IMR-90 (cell line): ENCODE measurements at regions not wholly inside any gene's neighbourhood (a gene's known extent, or its start where the extent isn't known, plus 50 kb on each side); places are given as distances from the start of the nearest gene placed in this dataset.

Source experiments
- ATAC-seq: fragments of 200-7000 bp; cut with Tn5 transposase; 2 replicates; pipeline ENCODE4 v1.9.1; 2020; ENCODE audit warnings: low read depth, mild to moderate bottlenecking, moderate library complexity
- BruUV-seq: library from RNA; stranded (reverse); fragments of 400-500 nt; replicated peaks from 2 replicates; lab custom pipeline; 2021; lab: Mats Ljungman, UMichigan
- CTCF ChIA-PET: fragments of 300-600 bp; formaldehyde crosslinking; extraction: SDS; loops from one replicate; lab custom pipeline; 2021; ENCODE audit warnings: antibody characterized with exemption; lab: Yijun Ruan, JAX
- POLR2A ChIA-PET: fragments of 300-600 bp; sonication (Branson Sonifier 250); formaldehyde crosslinking; loops from one replicate; lab custom pipeline; 2022; ENCODE audit warnings: antibody characterized with exemption; ENCODE audit not compliant: unreplicated experiment; lab: Charles Lee
- DNase-seq: peaks from one replicate; pipeline ENCODE4 v3.0.0; 2013
- H2AFZ ChIP-seq: replicated peaks from 2 replicates; pipeline ENCODE3; 2013; ENCODE audit warnings: low read length, mild to moderate bottlenecking; ENCODE audit not compliant: poor library complexity
- H2AK5ac ChIP-seq: 2 replicates; pipeline ENCODE4 v1.6.1; 2013; ENCODE audit warnings: low read depth, low read length, inconsistent platforms
- H2AK9ac ChIP-seq: replicated peaks from 2 replicates; pipeline ENCODE3; 2013; ENCODE audit warnings: mild to moderate bottlenecking, low read depth, low read length, moderate library complexity; ENCODE audit not compliant: poor library complexity
- H2BK120ac ChIP-seq: 2 replicates; pipeline ENCODE4 v1.6.1; 2013; ENCODE audit warnings: low read depth, low read length, inconsistent platforms
- H2BK15ac ChIP-seq: 3 replicates; pipeline ENCODE4 v1.6.1; 2013; ENCODE audit warnings: low read depth, low read length, inconsistent platforms
- H2BK20ac ChIP-seq: 2 replicates; pipeline ENCODE4 v1.6.1; 2013; ENCODE audit warnings: low read depth, mild to moderate bottlenecking, inconsistent platforms, low read length, moderate library complexity
- H2BK5ac ChIP-seq: 2 replicates; pipeline ENCODE4 v1.6.1; 2013; ENCODE audit warnings: mild to moderate bottlenecking, low read depth, low read length, inconsistent platforms; ENCODE audit not compliant: poor library complexity, severe bottlenecking
- H3K14ac ChIP-seq: replicated peaks from 2 replicates; pipeline ENCODE4 v1.6.1; 2013; ENCODE audit warnings: low read depth, low read length, inconsistent platforms
- H3K18ac ChIP-seq: 2 replicates; pipeline ENCODE4 v1.6.1; 2013; ENCODE audit warnings: low read depth, low read length, control low read depth
- H3K23ac ChIP-seq: 2 replicates; pipeline ENCODE4 v1.6.1; 2013; ENCODE audit warnings: low read depth, low read length, inconsistent platforms
- H3K27ac ChIP-seq: 2 replicates; pipeline ENCODE4 v1.5.1; 2013; ENCODE audit warnings: mild to moderate bottlenecking, control low read depth, low read length; ENCODE audit not compliant: insufficient read depth
- H3K27me3 ChIP-seq: 2 replicates; pipeline ENCODE4 v1.6.1; 2013; ENCODE audit warnings: low read length; ENCODE audit not compliant: control insufficient read depth, insufficient read depth
- H3K36me3 ChIP-seq: 2 replicates; pipeline ENCODE4 v1.6.1; 2013; ENCODE audit warnings: low read length, mixed read lengths; ENCODE audit not compliant: control insufficient read depth, insufficient read depth
- H3K4ac ChIP-seq: 2 replicates; pipeline ENCODE4 v1.6.1; 2013; ENCODE audit warnings: low read depth, low read length, inconsistent platforms
- H3K4me1 ChIP-seq: 2 replicates; pipeline ENCODE4 v1.6.1; 2013; ENCODE audit warnings: low read length, mixed read lengths; ENCODE audit not compliant: control insufficient read depth, insufficient read depth
- H3K4me2 ChIP-seq: 2 replicates; pipeline ENCODE4 v1.6.1; 2013; ENCODE audit warnings: low read depth, mild to moderate bottlenecking, control low read depth, low read length, moderate library complexity
- H3K4me3 ChIP-seq: 2 replicates; pipeline ENCODE4 v1.5.1; 2013; ENCODE audit warnings: low read depth, mild to moderate bottlenecking, control low read depth, low read length, moderate library complexity; ENCODE audit not compliant: insufficient read depth
- H3K56ac ChIP-seq: 2 replicates; pipeline ENCODE4 v1.6.1; 2013; ENCODE audit warnings: low read length, inconsistent platforms; ENCODE audit not compliant: insufficient read depth; ENCODE audit errors: extremely low read depth
- H3K79me1 ChIP-seq, 2 experiments: 2 replicates each; pipeline ENCODE4 v1.6.1; 2013; ENCODE audit warnings: low read length in 2 of 2, inconsistent platforms in 1 of 2, low read depth in 1 of 2
- H3K9ac ChIP-seq: 2 replicates; pipeline ENCODE4 v1.6.1; 2013; ENCODE audit warnings: low read depth, low read length, control low read depth
- H3K9me1 ChIP-seq: 2 replicates; pipeline ENCODE4 v1.6.1; 2013; ENCODE audit warnings: low read length, inconsistent platforms; ENCODE audit not compliant: insufficient read depth
- H3K9me3 ChIP-seq: 2 replicates; pipeline ENCODE4 v1.6.1; 2013; ENCODE audit warnings: low read length; ENCODE audit not compliant: control insufficient read depth, insufficient read depth
- H4K20me1 ChIP-seq: 2 replicates; pipeline ENCODE4 v1.6.1; 2013; ENCODE audit warnings: low read length, inconsistent platforms; ENCODE audit not compliant: insufficient read depth
- H4K5ac ChIP-seq: 2 replicates; pipeline ENCODE4 v1.6.1; 2013; ENCODE audit warnings: mild to moderate bottlenecking, low read depth, low read length, control low read depth
- H4K8ac ChIP-seq, 2 experiments: 2 replicates each; pipeline ENCODE4 v1.6.1; 2013; ENCODE audit warnings: low read depth in 2 of 2, low read length in 2 of 2, control low read depth in 1 of 2, inconsistent platforms in 1 of 2
- H4K91ac ChIP-seq: 2 replicates; pipeline ENCODE4 v1.6.1; 2013; ENCODE audit warnings: low read depth, low read length, inconsistent platforms; ENCODE audit not compliant: insufficient read depth
- BHLHE40 ChIP-seq: fragments of 150-350 bp; IDR thresholded peaks from 2 replicates; pipeline ENCODE4 v1.6.1; 2016; ENCODE audit warnings: mild to moderate bottlenecking, low read depth, low read length
- CEBPB ChIP-seq: IDR thresholded peaks from 2 replicates; pipeline ENCODE4 v1.6.1; 2012; ENCODE audit warnings: low read depth, low read length, improper control_type of control experiment
- CHD1 ChIP-seq: IDR thresholded peaks from 2 replicates; pipeline ENCODE4 v1.6.1; 2012; ENCODE audit warnings: low read depth, low read length, improper control_type of control experiment
- FOS ChIP-seq: fragments of 150-350 bp; IDR thresholded peaks from 2 replicates; pipeline ENCODE4 v1.6.1; 2016; ENCODE audit warnings: low read depth, low read length
- MAFK ChIP-seq: IDR thresholded peaks from 2 replicates; pipeline ENCODE4 v1.6.1; 2012; ENCODE audit warnings: low read depth, low read length, improper control_type of control experiment
- MAZ ChIP-seq: IDR thresholded peaks from 2 replicates; pipeline ENCODE4 v1.6.1; 2012; ENCODE audit warnings: low read depth, mild to moderate bottlenecking, low read length, improper control_type of control experiment, moderate library complexity, borderline replicate concordance
- MXI1 ChIP-seq: IDR thresholded peaks from 2 replicates; pipeline ENCODE4 v1.6.1; 2012; ENCODE audit warnings: low read depth, mild to moderate bottlenecking, low read length, moderate library complexity, borderline replicate concordance
- NFE2L2 ChIP-seq: fragments of 150-350 bp; IDR thresholded peaks from 2 replicates; pipeline ENCODE4 v1.6.1; 2016; ENCODE audit warnings: low read depth, mild to moderate bottlenecking, low read length
- POLR2A ChIP-seq: IDR thresholded peaks from 2 replicates; pipeline ENCODE4 v1.6.1; 2012; ENCODE audit warnings: mild to moderate bottlenecking, low read depth, low read length
- RAD21 ChIP-seq: IDR thresholded peaks from 2 replicates; pipeline ENCODE4 v1.6.1; 2012; ENCODE audit warnings: low read length, improper control_type of control experiment
- RCOR1 ChIP-seq: IDR thresholded peaks from 2 replicates; pipeline ENCODE4 v1.6.1; 2012; ENCODE audit warnings: mild to moderate bottlenecking, low read length, improper control_type of control experiment; ENCODE audit not compliant: insufficient replicate concordance
- RFX5 ChIP-seq: IDR thresholded peaks from 2 replicates; pipeline ENCODE4 v1.8.0; 2012; ENCODE audit warnings: low read depth, mild to moderate bottlenecking, low read length, moderate library complexity
- SMC3 ChIP-seq: fragments of 150-350 bp; IDR thresholded peaks from 2 replicates; pipeline ENCODE4 v1.6.1; 2016; ENCODE audit warnings: low read depth, mild to moderate bottlenecking, antibody characterized with exemption, low read length, moderate library complexity
- WGBS, 2 experiments: methylation state at CpG; one replicate each; pipeline versions ENCODE4 v1.1.5 to v1.1.7; 2013; ENCODE audit warnings: missing lambda C conversion rate in 2 of 2; ENCODE audit not compliant: insufficient read length in 1 of 2; ENCODE audit errors: extremely low coverage in 2 of 2; 5-methylcytosine and 5-hydroxymethylcytosine counted together
- dilution Hi-C: fragments of 300-500 bp; cut with HindIII; formaldehyde crosslinking; loops from one replicate; pipeline ENCODE4 v1.14.3; 2018; ENCODE audit warnings: low sequenced_read_pairs; ENCODE audit not compliant: unreplicated experiment
- in situ Hi-C: fragments of 300-500 bp; cut with MboI; formaldehyde crosslinking; loops from 3 replicates; pipeline ENCODE4 v1.14.3; 2019; ENCODE audit warnings: low sequenced_read_pairs, inconsistent platforms, mixed read lengths
- intact Hi-C: fragments of 100-400 bp; cut with micrococcal nuclease; formaldehyde crosslinking; loops from 2 replicates; pipeline ENCODE4 v1.10.0; 2022
- TF ChIP-seq, protein P1 (sequence below): fragments of 150-350 bp; IDR thresholded peaks from 2 replicates; pipeline ENCODE4 v1.6.1; 2017; ENCODE audit warnings: mild to moderate bottlenecking, antibody characterized with exemption, low read length, low read depth
- TF ChIP-seq, protein P2 (sequence below): conservative IDR thresholded peaks from 2 replicates; pipeline ENCODE4 v1.5.1; 2012; ENCODE audit warnings: mild to moderate bottlenecking, low read depth, low read length, improper control_type of control experiment
- TF ChIP-seq, protein P3 (sequence below): fragments of 150-350 bp; IDR thresholded peaks from 2 replicates; pipeline ENCODE4 v1.6.1; 2016; ENCODE audit warnings: low read depth, mild to moderate bottlenecking, low read length, moderate library complexity, borderline replicate concordance

DNA sequence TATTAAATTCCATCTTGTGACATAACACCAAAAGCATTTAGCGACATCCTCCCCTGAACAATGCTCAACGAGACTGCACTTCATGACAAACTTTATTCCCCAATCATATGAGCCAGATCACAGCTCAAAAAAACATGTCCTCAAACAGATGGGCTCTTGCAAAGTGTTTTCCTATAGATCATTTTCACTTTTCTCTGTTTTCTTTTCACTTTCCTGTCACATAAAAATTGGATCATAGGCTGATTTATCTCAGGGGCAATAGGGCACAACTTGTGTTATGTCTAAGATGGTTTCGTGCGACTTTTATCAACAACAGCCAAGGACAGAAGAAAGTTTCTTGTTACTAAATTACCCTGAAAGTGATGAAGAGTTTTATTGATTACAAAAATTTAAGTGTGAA, 206.1 kb downstream of the WDR11 start:
- POLR2A ChIA-PET: no interaction called here
- no TSS peak for BruUV-seq
- no peak overlapping the region for H3K23ac ChIP-seq
- H4K5ac ChIP-seq: no peak overlapping the region
- no peak overlapping the region for H3K4me3 ChIP-seq
- H4K8ac ChIP-seq: no peak overlapping the region
- H2AK5ac ChIP-seq: no peak overlapping the region
- no peak overlapping the region for H2BK20ac ChIP-seq
- no peak overlapping the region for H3K27ac ChIP-seq
- H3K9me3 ChIP-seq: peaks cover 15% of the 10 kb centered on the region
- H3K36me3 ChIP-seq: no peaks in the 10 kb centered on the region
- H3K27me3 ChIP-seq: no peaks in the 10 kb centered on the region
- intact Hi-C loops (no loop called here), dilution Hi-C loops (no loop called here), in situ Hi-C loops (no loop called here)
- H2BK120ac ChIP-seq: no peak overlapping the region
- CTCF ChIA-PET: no interaction called here
- ATAC-seq (no peak), DNase-seq (no peak)
- H2AK9ac ChIP-seq: no peak overlapping the region
- no peaks in the 10 kb centered on the region for H3K9me1 ChIP-seq
- no peak overlapping the region for H4K91ac ChIP-seq
- no peak overlapping the region for H2BK15ac ChIP-seq
- H3K4me1 ChIP-seq: no peaks in the 10 kb centered on the region
- no peak overlapping the region for H3K9ac ChIP-seq
- H3K18ac ChIP-seq: no peak overlapping the region
- no peak overlapping the region for H2AFZ ChIP-seq
- no peaks in the 10 kb centered on the region for H4K20me1 ChIP-seq
- H3K79me1 ChIP-seq: no peaks in the 10 kb centered on the region
- TF ChIP-seq MAZ (no peak), BHLHE40 (no peak), POLR2A (no peak), CHD1 (no peak), CEBPB (no peak), SMC3 (no peak), NFE2L2 (no peak), MAFK (no peak), RCOR1 (no peak), RAD21 (no peak), MXI1 (no peak), RFX5 (no peak), FOS (no peak)
- TF ChIP-seq, protein P1, sequence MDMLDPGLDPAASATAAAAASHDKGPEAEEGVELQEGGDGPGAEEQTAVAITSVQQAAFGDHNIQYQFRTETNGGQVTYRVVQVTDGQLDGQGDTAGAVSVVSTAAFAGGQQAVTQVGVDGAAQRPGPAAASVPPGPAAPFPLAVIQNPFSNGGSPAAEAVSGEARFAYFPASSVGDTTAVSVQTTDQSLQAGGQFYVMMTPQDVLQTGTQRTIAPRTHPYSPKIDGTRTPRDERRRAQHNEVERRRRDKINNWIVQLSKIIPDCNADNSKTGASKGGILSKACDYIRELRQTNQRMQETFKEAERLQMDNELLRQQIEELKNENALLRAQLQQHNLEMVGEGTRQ: no peak
- TF ChIP-seq, protein P2, sequence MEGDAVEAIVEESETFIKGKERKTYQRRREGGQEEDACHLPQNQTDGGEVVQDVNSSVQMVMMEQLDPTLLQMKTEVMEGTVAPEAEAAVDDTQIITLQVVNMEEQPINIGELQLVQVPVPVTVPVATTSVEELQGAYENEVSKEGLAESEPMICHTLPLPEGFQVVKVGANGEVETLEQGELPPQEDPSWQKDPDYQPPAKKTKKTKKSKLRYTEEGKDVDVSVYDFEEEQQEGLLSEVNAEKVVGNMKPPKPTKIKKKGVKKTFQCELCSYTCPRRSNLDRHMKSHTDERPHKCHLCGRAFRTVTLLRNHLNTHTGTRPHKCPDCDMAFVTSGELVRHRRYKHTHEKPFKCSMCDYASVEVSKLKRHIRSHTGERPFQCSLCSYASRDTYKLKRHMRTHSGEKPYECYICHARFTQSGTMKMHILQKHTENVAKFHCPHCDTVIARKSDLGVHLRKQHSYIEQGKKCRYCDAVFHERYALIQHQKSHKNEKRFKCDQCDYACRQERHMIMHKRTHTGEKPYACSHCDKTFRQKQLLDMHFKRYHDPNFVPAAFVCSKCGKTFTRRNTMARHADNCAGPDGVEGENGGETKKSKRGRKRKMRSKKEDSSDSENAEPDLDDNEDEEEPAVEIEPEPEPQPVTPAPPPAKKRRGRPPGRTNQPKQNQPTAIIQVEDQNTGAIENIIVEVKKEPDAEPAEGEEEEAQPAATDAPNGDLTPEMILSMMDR: no peak
- TF ChIP-seq, protein P3, sequence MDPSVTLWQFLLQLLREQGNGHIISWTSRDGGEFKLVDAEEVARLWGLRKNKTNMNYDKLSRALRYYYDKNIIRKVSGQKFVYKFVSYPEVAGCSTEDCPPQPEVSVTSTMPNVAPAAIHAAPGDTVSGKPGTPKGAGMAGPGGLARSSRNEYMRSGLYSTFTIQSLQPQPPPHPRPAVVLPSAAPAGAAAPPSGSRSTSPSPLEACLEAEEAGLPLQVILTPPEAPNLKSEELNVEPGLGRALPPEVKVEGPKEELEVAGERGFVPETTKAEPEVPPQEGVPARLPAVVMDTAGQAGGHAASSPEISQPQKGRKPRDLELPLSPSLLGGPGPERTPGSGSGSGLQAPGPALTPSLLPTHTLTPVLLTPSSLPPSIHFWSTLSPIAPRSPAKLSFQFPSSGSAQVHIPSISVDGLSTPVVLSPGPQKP: no peak
- no peak overlapping the region for H3K4me2 ChIP-seq
- H3K4ac ChIP-seq: no peak overlapping the region
- H3K56ac ChIP-seq: no peak overlapping the region
- WGBS, 2 experiments: no CpG with 5 or more reads among the region's 4 CpGs
- no peak overlapping the region for H2BK5ac ChIP-seq
- no peak overlapping the region for H3K14ac ChIP-seq
